GM23248 (cell line): ENCODE measurements at regions not wholly inside any gene's neighbourhood (a gene's known extent, or its start where the extent isn't known, plus 50 kb on each side); places are given as distances from the start of the nearest gene placed in this dataset.

ENCODE experiments used
- DNase-seq: peaks from one replicate; pipeline ENCODE4 v3.0.0-alpha.2; 2015
- H2AFZ ChIP-seq: fragments of 200-600 bp; sonication (generic); 2 replicates; pipeline ENCODE4 v1.6.1; 2016; ENCODE audit warnings: antibody characterized with exemption
- H3F3A ChIP-seq: fragments of 200-600 bp; sonication (generic); 2 replicates; pipeline ENCODE4 v1.6.1; 2016; ENCODE audit warnings: mild to moderate bottlenecking, antibody characterized with exemption, mixed run types; ENCODE audit not compliant: insufficient read depth
- H3K27ac ChIP-seq: fragments of 200-600 bp; sonication (generic); 2 replicates; pipeline ENCODE4 v1.5.1; 2016; ENCODE audit warnings: mild to moderate bottlenecking
- H3K27me3 ChIP-seq: fragments of 200-600 bp; sonication (generic); replicated peaks from 2 replicates; pipeline ENCODE4 v1.6.1; 2016; ENCODE audit warnings: mild to moderate bottlenecking; ENCODE audit not compliant: insufficient read depth
- H3K36me3 ChIP-seq: fragments of 200-600 bp; sonication (generic); 2 replicates; pipeline ENCODE4 v1.6.1; 2016; ENCODE audit warnings: low read depth, mild to moderate bottlenecking
- H3K4me1 ChIP-seq: fragments of 200-600 bp; sonication (generic); 2 replicates; pipeline ENCODE4 v1.6.1; 2016; ENCODE audit warnings: mild to moderate bottlenecking; ENCODE audit not compliant: insufficient read depth
- H3K4me2 ChIP-seq: fragments of 200-600 bp; sonication (generic); one replicate; pipeline ENCODE4 v1.6.1; 2016; ENCODE audit warnings: mild to moderate bottlenecking; ENCODE audit not compliant: unreplicated experiment
- H3K4me3 ChIP-seq: fragments of 200-600 bp; sonication (generic); 2 replicates; pipeline ENCODE4 v1.5.1; 2016; ENCODE audit warnings: mild to moderate bottlenecking
- H3K79me2 ChIP-seq: fragments of 200-600 bp; sonication (generic); 2 replicates; pipeline ENCODE4 v1.6.1; 2016; ENCODE audit warnings: mild to moderate bottlenecking; ENCODE audit not compliant: insufficient read depth
- H3K9ac ChIP-seq: fragments of 200-600 bp; sonication (generic); 2 replicates; pipeline ENCODE4 v1.6.1; 2016; ENCODE audit warnings: mild to moderate bottlenecking
- H3K9me2 ChIP-seq: fragments of 200-600 bp; sonication (generic); 2 replicates; pipeline ENCODE4 v1.6.1; 2016; ENCODE audit warnings: mixed run types, mild to moderate bottlenecking, moderate library complexity; ENCODE audit not compliant: insufficient read depth
- H3K9me3 ChIP-seq: fragments of 200-600 bp; sonication (generic); one replicate; pipeline ENCODE4 v1.6.1; 2017; ENCODE audit warnings: low read depth
- H4K20me1 ChIP-seq: fragments of 200-600 bp; sonication (generic); 2 replicates; pipeline ENCODE4 v1.6.0; 2016; ENCODE audit not compliant: insufficient read depth
- EZH2 ChIP-seq: fragments of 200-600 bp; sonication (generic); IDR thresholded peaks from 2 replicates; pipeline ENCODE4 v1.6.1; 2018; ENCODE audit warnings: antibody characterized with exemption, mild to moderate bottlenecking; ENCODE audit not compliant: insufficient read depth, poor library complexity, severe bottlenecking
- EZH2phosphoT487 ChIP-seq: fragments of 200-600 bp; sonication (generic); IDR thresholded peaks from 2 replicates; pipeline ENCODE4 v1.6.1; 2018; ENCODE audit warnings: antibody characterized with exemption, moderate library complexity, mild to moderate bottlenecking, low read depth; ENCODE audit not compliant: insufficient read depth
- WGBS, 2 experiments: methylation state at CpG; one replicate each; pipeline ENCODE4 v1.1.6; 2015 to 2017; ENCODE audit warnings: low lambda C conversion rate in 2 of 2, low coverage in 1 of 2; ENCODE audit errors: missing lambda C conversion rate in 2 of 2; 5-methylcytosine and 5-hydroxymethylcytosine counted together
- in situ Hi-C: fragments of 300-500 bp; cut with MboI; formaldehyde crosslinking; loops from 2 replicates; pipeline ENCODE4 v1.15.0; 2020

DNA sequence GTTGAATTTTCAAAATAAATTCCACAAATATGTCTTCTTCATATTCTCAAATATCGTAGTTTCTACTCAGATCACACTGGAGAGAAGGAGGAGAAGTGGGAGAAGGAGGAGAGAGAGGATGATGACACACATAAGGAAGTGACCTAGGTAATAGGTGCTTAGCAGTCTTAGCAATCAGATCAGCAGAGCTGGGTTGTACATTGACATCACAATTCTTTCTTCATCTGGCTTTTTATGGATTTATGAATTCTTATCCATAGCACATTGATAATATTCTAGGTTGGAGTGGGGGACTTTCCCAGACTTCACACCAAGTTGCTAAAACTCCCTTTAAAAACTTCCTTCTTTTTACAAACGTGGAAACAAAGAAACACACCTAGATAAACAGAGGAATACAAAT, 86.9 kb downstream of the FGF9 start:
- DNase-seq, result no peak
- 16 to 17% methylated on average over 2 of the region's 2 CpGs for WGBS, 2 experiments
- no peak for TF ChIP-seq EZH2phosphoT487
- H3K4me1 ChIP-seq, result no peaks in the 10 kb centered on the region
- no peak overlapping the region for H3K4me3 ChIP-seq
- no peak overlapping the region for H3K4me2 ChIP-seq
- H3K27me3 ChIP-seq, result no peaks in the 10 kb centered on the region
- H3F3A ChIP-seq, result no peaks in the 10 kb centered on the region
- no peaks in the 10 kb centered on the region for H3K9me3 ChIP-seq
- H3K27ac ChIP-seq, result no peak overlapping the region
- H3K79me2 ChIP-seq, result no peaks in the 10 kb centered on the region
- H2AFZ ChIP-seq, result no peak overlapping the region
- H3K9ac ChIP-seq, result no peak overlapping the region
- no peaks in the 10 kb centered on the region for H4K20me1 ChIP-seq
- H3K9me2 ChIP-seq, result no peaks in the 10 kb centered on the region
- in situ Hi-C loops, result no loop called here
- H3K36me3 ChIP-seq, result no peaks in the 10 kb centered on the region

DNA sequence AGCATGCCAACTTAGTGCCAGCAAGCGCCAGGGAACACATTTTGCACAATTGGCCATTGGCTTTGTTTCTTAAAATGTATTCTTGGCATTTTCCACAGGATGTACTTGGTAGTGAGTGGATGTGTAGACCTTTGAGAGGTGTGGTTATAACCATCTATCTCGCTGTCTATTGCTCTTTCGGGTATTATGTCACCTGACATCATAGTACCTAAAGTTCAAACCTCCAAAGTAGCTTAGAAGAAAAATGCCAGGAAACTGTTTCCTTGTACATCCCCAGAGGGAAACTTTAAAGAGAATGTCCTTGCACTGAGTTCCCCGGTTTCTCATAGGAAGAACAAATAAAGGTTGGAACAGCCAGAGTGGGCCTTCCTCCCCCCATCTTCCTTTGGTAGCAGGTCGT, 87.6 kb downstream of the FGF9 start:
- H3K79me2 ChIP-seq, result no peaks in the 10 kb centered on the region
- WGBS, 2 experiments, result 43 to 49% methylated on average over 5 of the region's 5 CpGs
- in situ Hi-C loops, result no loop called here
- TF ChIP-seq EZH2 (no peak), EZH2phosphoT487 (no peak)
- H3K9me2 ChIP-seq, result no peaks in the 10 kb centered on the region
- no peaks in the 10 kb centered on the region for H3K36me3 ChIP-seq
- no peaks in the 10 kb centered on the region for H4K20me1 ChIP-seq
- H3F3A ChIP-seq, result no peaks in the 10 kb centered on the region
- H2AFZ ChIP-seq, result no peak overlapping the region
- no peaks in the 10 kb centered on the region for H3K27me3 ChIP-seq
- no peak for DNase-seq
- H3K4me2 ChIP-seq, result no peak overlapping the region
- H3K27ac ChIP-seq, result no peak overlapping the region
- no peaks in the 10 kb centered on the region for H3K9me3 ChIP-seq
- H3K4me1 ChIP-seq, result no peaks in the 10 kb centered on the region
- H3K9ac ChIP-seq, result no peak overlapping the region
- no peak overlapping the region for H3K4me3 ChIP-seq

DNA sequence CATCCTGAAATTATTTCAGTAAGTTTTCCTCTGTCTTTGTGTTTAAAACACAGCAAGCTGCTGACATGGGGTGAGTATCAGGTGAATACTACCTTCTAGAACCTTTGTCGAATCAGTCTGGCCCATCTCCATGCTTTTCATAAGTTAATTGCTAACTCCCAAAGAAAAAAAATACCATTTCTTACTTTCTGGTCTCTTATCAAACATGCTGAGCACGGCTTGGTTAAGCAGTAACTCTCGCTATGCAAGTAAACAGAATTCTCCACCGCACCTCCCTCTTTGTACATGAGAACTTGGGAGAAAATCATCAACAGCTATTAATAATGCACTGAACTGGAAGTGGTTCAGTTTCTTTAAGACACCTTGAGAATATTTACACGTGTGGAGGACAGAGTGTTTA, 88.6 kb downstream of the FGF9 start:
- no peaks in the 10 kb centered on the region for H3K9me2 ChIP-seq
- H3K27me3 ChIP-seq, result no peaks in the 10 kb centered on the region
- H3F3A ChIP-seq, result no peaks in the 10 kb centered on the region
- no peaks in the 10 kb centered on the region for H3K9me3 ChIP-seq
- DNase-seq, result no peak
- no peaks in the 10 kb centered on the region for H3K36me3 ChIP-seq
- in situ Hi-C loops, result no loop called here
- TF ChIP-seq EZH2 (no peak), EZH2phosphoT487 (no peak)
- 59 to 61% methylated on average over 5 of the region's 5 CpGs for WGBS, 2 experiments
- no peak overlapping the region for H3K4me2 ChIP-seq
- no peak overlapping the region for H3K4me3 ChIP-seq
- no peaks in the 10 kb centered on the region for H3K79me2 ChIP-seq
- no peaks in the 10 kb centered on the region for H4K20me1 ChIP-seq
- no peak overlapping the region for H3K27ac ChIP-seq
- H2AFZ ChIP-seq, result no peak overlapping the region
- H3K4me1 ChIP-seq, result no peaks in the 10 kb centered on the region
- no peak overlapping the region for H3K9ac ChIP-seq

DNA sequence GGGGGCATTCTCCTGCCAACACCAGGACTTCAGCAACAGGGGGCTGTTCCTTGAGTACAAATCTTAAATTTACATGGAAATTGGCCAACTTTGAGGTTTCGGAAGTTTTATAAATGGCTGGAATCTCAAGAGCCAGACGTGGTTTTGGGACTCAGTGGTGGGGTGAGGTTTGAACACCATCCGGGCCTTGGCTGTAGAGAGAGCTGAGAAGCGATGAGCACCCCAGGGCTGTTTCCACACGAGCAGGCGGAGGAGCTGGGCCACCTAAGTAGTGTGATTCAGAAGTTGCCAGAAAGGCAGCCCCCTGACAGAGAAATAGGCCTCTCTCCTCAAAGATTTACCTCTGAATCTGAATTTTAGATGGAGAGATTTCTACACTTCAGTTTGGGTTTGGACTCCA, 89.0 kb downstream of the FGF9 start:
- H3K9ac ChIP-seq, result no peak overlapping the region
- no peak overlapping the region for H3K27ac ChIP-seq
- H2AFZ ChIP-seq, result no peak overlapping the region
- 42 to 46% methylated on average over 6 of the region's 6 CpGs for WGBS, 2 experiments
- H3K4me3 ChIP-seq, result no peak overlapping the region
- H3K9me2 ChIP-seq, result no peaks in the 10 kb centered on the region
- TF ChIP-seq EZH2, result no peak
- TF ChIP-seq EZH2phosphoT487, result no peak
- no peak overlapping the region for H3K4me2 ChIP-seq
- no peaks in the 10 kb centered on the region for H4K20me1 ChIP-seq
- no peaks in the 10 kb centered on the region for H3K36me3 ChIP-seq
- no peaks in the 10 kb centered on the region for H3K9me3 ChIP-seq
- no peaks in the 10 kb centered on the region for H3F3A ChIP-seq
- H3K79me2 ChIP-seq, result no peaks in the 10 kb centered on the region
- H3K4me1 ChIP-seq, result no peaks in the 10 kb centered on the region
- no peaks in the 10 kb centered on the region for H3K27me3 ChIP-seq
- DNase-seq, result no peak
- in situ Hi-C loops, result no loop called here

DNA sequence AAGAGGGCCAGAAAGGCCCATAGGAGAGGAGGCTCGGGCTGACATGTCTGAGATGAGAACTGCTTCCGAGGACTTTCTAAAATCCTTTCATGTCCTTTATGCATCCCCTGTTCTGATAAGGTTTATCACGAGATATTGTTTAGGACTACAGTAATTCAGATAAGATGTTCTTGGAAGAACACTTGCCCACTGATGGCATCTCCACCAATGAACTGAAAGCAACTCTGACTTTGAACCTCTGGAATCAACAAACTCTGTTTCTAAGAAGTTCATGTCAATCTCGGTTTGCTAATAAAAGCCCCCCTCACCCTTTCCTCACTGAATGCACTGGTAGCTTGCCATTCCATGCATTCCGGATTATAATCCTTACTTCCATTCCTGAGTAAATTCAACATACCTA, 90.9 kb downstream of the FGF9 start:
- Histone ChIP-seq H4K20me1 (no peaks in the 10 kb centered on the region), H3K9me3 (no peaks in the 10 kb centered on the region), H2AFZ (no peak overlapping the region), H3K36me3 (no peaks in the 10 kb centered on the region), H3K9ac (no peak overlapping the region), H3K27me3 (no peaks in the 10 kb centered on the region; the same call in 1 of the 2 replicates), H3K4me2 (no peak overlapping the region), H3K79me2 (no peaks in the 10 kb centered on the region), H3K4me1 (no peaks in the 10 kb centered on the region), H3K27ac (no peak overlapping the region), H3F3A (no peaks in the 10 kb centered on the region), H3K4me3 (no peak overlapping the region), H3K9me2 (no peaks in the 10 kb centered on the region)
- no peak for DNase-seq
- in situ Hi-C loops, result no loop called here
- WGBS, 2 experiments, result 35 to 39% methylated on average over 5 of the region's 5 CpGs
- TF ChIP-seq EZH2phosphoT487 (no peak), EZH2 (no peak)
